Keratinocyte (primary cell): ENCODE measurements at regions not wholly inside any gene's neighbourhood (a gene's known extent, or its start where the extent isn't known, plus 50 kb on each side); places are given as distances from the start of the nearest gene placed in this dataset.

ENCODE experiments used
- DNase-seq: peaks from one replicate; pipeline ENCODE4 v3.0.0-alpha.2; 2011; ENCODE audit warnings: low read depth, missing footprints, low spot score
- FAIRE-seq: peaks from 2 replicates; lab custom pipeline; 2011; peaks lifted over from hg19 to GRCh38; lab: Jason Lieb, UNC
- H2AFZ ChIP-seq: 2 replicates; pipeline ENCODE4 v1.6.0; 2012; ENCODE audit warnings: low read length, control low read depth, inconsistent platforms; ENCODE audit not compliant: control insufficient read depth
- H3K27ac ChIP-seq: 2 replicates; pipeline ENCODE4 v1.5.1; 2011; ENCODE audit warnings: low read length; ENCODE audit not compliant: control insufficient read depth, insufficient read depth
- H3K27me3 ChIP-seq: 3 replicates; pipeline ENCODE4 v1.6.0; 2011; ENCODE audit warnings: low read length; ENCODE audit not compliant: control insufficient read depth, insufficient read depth; ENCODE audit errors: extremely low read depth
- H3K36me3 ChIP-seq, 2 experiments: 2 replicates in 1 of 2; 3 replicates in 1 of 2; pipeline ENCODE4 v1.5.1; 2011; ENCODE audit warnings: low read length in 2 of 2, mild to moderate bottlenecking in 1 of 2; ENCODE audit not compliant: control insufficient read depth in 2 of 2, insufficient read depth in 2 of 2; ENCODE audit errors: extremely low read depth in 1 of 2
- H3K4me1 ChIP-seq: 3 replicates; pipeline ENCODE4 v1.5.1; 2011; ENCODE audit warnings: low read length; ENCODE audit not compliant: control insufficient read depth, insufficient read depth; ENCODE audit errors: extremely low read depth
- H3K4me2 ChIP-seq: 3 replicates; pipeline ENCODE4 v1.6.0; 2011; ENCODE audit warnings: low read depth, low read length; ENCODE audit not compliant: control insufficient read depth, insufficient read depth; ENCODE audit errors: extremely low read depth
- H3K4me3 ChIP-seq, 3 experiments: fragments of 200-600 bp in 1 of 3; sonication (generic) in 1 of 3; 2 replicates in 2 of 3; 3 replicates in 1 of 3; pipeline ENCODE4 v1.5.1; 2011 to 2016; ENCODE audit warnings: low read length in 3 of 3, mild to moderate bottlenecking in 3 of 3, control low read depth in 2 of 3, inconsistent platforms in 1 of 3, low read depth in 1 of 3, mixed read lengths in 1 of 3, mixed run types in 1 of 3, moderate library complexity in 1 of 3; ENCODE audit not compliant: control insufficient read depth in 2 of 3, insufficient read depth in 2 of 3; ENCODE audit errors: extremely low read depth in 1 of 3
- H3K79me2 ChIP-seq: 2 replicates; pipeline ENCODE4 v1.6.0; 2012; ENCODE audit warnings: low read length; ENCODE audit not compliant: control insufficient read depth, insufficient read depth
- H3K9ac ChIP-seq: 3 replicates; pipeline ENCODE4 v1.6.0; 2011; ENCODE audit warnings: low read length; ENCODE audit not compliant: control insufficient read depth, insufficient read depth; ENCODE audit errors: extremely low read depth
- H3K9me1 ChIP-seq: 3 replicates; pipeline ENCODE4 v1.6.0; 2011; ENCODE audit warnings: low read length; ENCODE audit not compliant: control insufficient read depth, insufficient read depth; ENCODE audit errors: extremely low read depth
- H3K9me3 ChIP-seq: 2 replicates; pipeline ENCODE4 v1.5.1; 2012; ENCODE audit warnings: low read depth, low read length; ENCODE audit not compliant: control insufficient read depth
- H4K20me1 ChIP-seq: 3 replicates; pipeline ENCODE4 v1.6.0; 2011; ENCODE audit warnings: low read length; ENCODE audit not compliant: control insufficient read depth, insufficient read depth; ENCODE audit errors: extremely low read depth
- EZH2 ChIP-seq: IDR thresholded peaks from one replicate; pipeline ENCODE4 v1.6.1; 2012; ENCODE audit warnings: inconsistent platforms, mild to moderate bottlenecking, low read length, moderate library complexity
- dilution Hi-C: fragments of 300-500 bp; cut with MboI; formaldehyde crosslinking; loops from one replicate; pipeline ENCODE4 v1.7.0; 2020; ENCODE audit warnings: low sequenced_read_pairs; ENCODE audit not compliant: extremely low pct_ligation_motif_present
- TF ChIP-seq, protein P1 (sequence below), 3 experiments: IDR thresholded peaks in 1 of 3; conservative IDR thresholded peaks in 1 of 3; optimal IDR thresholded peaks in 1 of 3; 2 replicates in 2 of 3; 3 replicates in 1 of 3; pipeline versions ENCODE3 to v1.5.1; 2011; ENCODE audit warnings: low read length in 3 of 3, mild to moderate bottlenecking in 3 of 3, moderate library complexity in 2 of 3, control low read depth in 1 of 3, inconsistent platforms in 1 of 3; ENCODE audit not compliant: insufficient read depth in 2 of 3; ENCODE audit errors: extremely low read depth in 1 of 3

DNA sequence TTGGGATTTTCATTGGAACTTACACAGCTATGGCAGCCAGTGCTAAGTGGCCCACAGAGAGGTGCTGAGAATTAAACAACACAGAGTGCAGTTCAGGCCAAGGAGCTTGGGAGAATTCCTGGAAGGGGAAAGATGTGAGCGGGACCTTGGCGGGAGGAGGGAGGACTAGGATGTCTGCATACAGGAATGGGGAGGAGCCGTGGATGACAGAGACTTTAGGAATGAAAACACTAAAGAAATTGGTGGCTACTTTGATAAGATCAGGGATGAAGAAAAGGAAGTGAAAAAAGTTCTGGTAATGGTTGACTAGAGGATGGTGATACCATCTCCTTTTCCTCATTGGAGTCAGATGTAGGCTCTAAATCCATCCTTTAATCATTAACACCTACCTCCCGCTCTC is 234.2 kb upstream of the FZD8 start:
- no peaks in the 10 kb centered on the region for H4K20me1 ChIP-seq
- H3K9me1 ChIP-seq = no peaks in the 10 kb centered on the region
- no peaks in the 10 kb centered on the region for H3K36me3 ChIP-seq
- H3K9me3 ChIP-seq = no peaks in the 10 kb centered on the region
- no peaks in the 10 kb centered on the region for H3K27me3 ChIP-seq
- no peak for TF ChIP-seq EZH2
- TF ChIP-seq, protein P1, sequence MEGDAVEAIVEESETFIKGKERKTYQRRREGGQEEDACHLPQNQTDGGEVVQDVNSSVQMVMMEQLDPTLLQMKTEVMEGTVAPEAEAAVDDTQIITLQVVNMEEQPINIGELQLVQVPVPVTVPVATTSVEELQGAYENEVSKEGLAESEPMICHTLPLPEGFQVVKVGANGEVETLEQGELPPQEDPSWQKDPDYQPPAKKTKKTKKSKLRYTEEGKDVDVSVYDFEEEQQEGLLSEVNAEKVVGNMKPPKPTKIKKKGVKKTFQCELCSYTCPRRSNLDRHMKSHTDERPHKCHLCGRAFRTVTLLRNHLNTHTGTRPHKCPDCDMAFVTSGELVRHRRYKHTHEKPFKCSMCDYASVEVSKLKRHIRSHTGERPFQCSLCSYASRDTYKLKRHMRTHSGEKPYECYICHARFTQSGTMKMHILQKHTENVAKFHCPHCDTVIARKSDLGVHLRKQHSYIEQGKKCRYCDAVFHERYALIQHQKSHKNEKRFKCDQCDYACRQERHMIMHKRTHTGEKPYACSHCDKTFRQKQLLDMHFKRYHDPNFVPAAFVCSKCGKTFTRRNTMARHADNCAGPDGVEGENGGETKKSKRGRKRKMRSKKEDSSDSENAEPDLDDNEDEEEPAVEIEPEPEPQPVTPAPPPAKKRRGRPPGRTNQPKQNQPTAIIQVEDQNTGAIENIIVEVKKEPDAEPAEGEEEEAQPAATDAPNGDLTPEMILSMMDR (optimal IDR thresholded peaks at IDR 0.05 in 1 of 3, IDR thresholded peaks at IDR 0.05 in 1 of 3, conservative IDR thresholded peaks at IDR 0.05 in 1 of 3; ENCODE audit: extremely low read depth in 1 of 3, insufficient read depth in 2 of 3, low read length in 3 of 3) = no peak
- dilution Hi-C loops = no loop called here
- no peak overlapping the region for H3K9ac ChIP-seq
- FAIRE-seq (no peak), DNase-seq (no peak)
- H3K4me1 ChIP-seq = no peaks in the 10 kb centered on the region
- no peaks in the 10 kb centered on the region for H3K79me2 ChIP-seq
- no peak overlapping the region for H2AFZ ChIP-seq
- no peak overlapping the region for H3K4me3 ChIP-seq
- no peak overlapping the region for H3K4me2 ChIP-seq
- H3K27ac ChIP-seq = no peak overlapping the region

GRCh38 chr10:35875016-35875676 is 233.1 kb upstream of the FZD8 start:
- H3K4me3 ChIP-seq = no peak overlapping the region
- no peak for FAIRE-seq
- dilution Hi-C loops = no loop called here
- TF ChIP-seq EZH2 = no peak
- TF ChIP-seq, protein P1 (optimal IDR thresholded peaks at IDR 0.05 in 1 of 3, IDR thresholded peaks at IDR 0.05 in 1 of 3, conservative IDR thresholded peaks at IDR 0.05 in 1 of 3; ENCODE audit: extremely low read depth in 1 of 3, insufficient read depth in 2 of 3, low read length in 3 of 3) = no peak
- no peaks in the 10 kb centered on the region for H3K79me2 ChIP-seq
- H3K4me1 ChIP-seq = no peaks in the 10 kb centered on the region
- no peak overlapping the region for H3K4me2 ChIP-seq
- H3K9ac ChIP-seq = no peak overlapping the region
- no peak for DNase-seq
- H3K9me3 ChIP-seq = no peaks in the 10 kb centered on the region
- H2AFZ ChIP-seq = no peak overlapping the region
- H3K27ac ChIP-seq = no peak overlapping the region
- no peaks in the 10 kb centered on the region for H4K20me1 ChIP-seq
- H3K36me3 ChIP-seq = no peaks in the 10 kb centered on the region
- no peaks in the 10 kb centered on the region for H3K27me3 ChIP-seq
- no peaks in the 10 kb centered on the region for H3K9me1 ChIP-seq
